ENCODE measurements at regions not wholly inside any gene's neighbourhood (a gene's known extent, or its start where the extent isn't known, plus 50 kb on each side); places are given as distances from the start of the nearest gene placed in this dataset.

- ATAC-seq (peak; percentile 88), DNase-seq (ENCODE audit: low spot score) (peak; percentile 83)
- peaks cover 5% of the 10 kb centered on the region for H3K27me3 Mint-ChIP-seq (ENCODE audit: insufficient read depth, low read depth, poor library complexity)
- peak overlapping the region; percentile 54 for H3K4me2 ChIP-seq
- H3K4me1 ChIP-seq (ENCODE audit: insufficient read depth), result peaks cover 49% of the 10 kb centered on the region
- TF ChIP-seq ZNF331 (CRISPR knock-in tag; IDR thresholded peaks at IDR 0.05; ENCODE audit: low read depth), result no peak
- TF ChIP-seq NANOG (IDR thresholded peaks at IDR 0.05; ENCODE audit: borderline replicate concordance), result peak; percentile 49
- no peak for TF ChIP-seq POLR2AphosphoS5 (IDR thresholded peaks at IDR 0.05; ENCODE audit: low read depth)
- TF ChIP-seq CREB1 (CRISPR knock-in tag; IDR thresholded peaks at IDR 0.05; ENCODE audit: low read depth), result 0 out of 2 replicates have a peak, but pooled peaks have one; percentile 8
- no peak for TF ChIP-seq EZH2phosphoT487 (IDR thresholded peaks at IDR 0.05; ENCODE audit: unreplicated experiment)
- TF ChIP-seq STAT1 (IDR thresholded peaks at IDR 0.05; ENCODE audit: unreplicated experiment), result no peak
- no peak for TF ChIP-seq CTCF (conservative IDR thresholded peaks at IDR 0.05; ENCODE audit: low read depth in 2 of 2)
- TF ChIP-seq JUNB (IDR thresholded peaks at IDR 0.05; ENCODE audit: unreplicated experiment), result no peak
- TF ChIP-seq ETS1 (IDR thresholded peaks at IDR 0.05), result no peak
- no peak for TF ChIP-seq ZNF114 (CRISPR knock-in tag; IDR thresholded peaks at IDR 0.05)
- peaks cover 38% of the 10 kb centered on the region for H3K4me1 Mint-ChIP-seq
- H2AFZ ChIP-seq, result no peak overlapping the region
- H3K36me3 ChIP-seq (ENCODE audit: insufficient read depth), result no peaks in the 10 kb centered on the region
- no peaks in the 10 kb centered on the region for H3K36me3 Mint-ChIP-seq (ENCODE audit: low read depth)
- H3K27ac ChIP-seq (ENCODE audit: low read depth), result peak overlapping the region; percentile 69
- no peaks in the 10 kb centered on the region for H3K27me3 ChIP-seq (ENCODE audit: insufficient read depth)
- H3F3A ChIP-seq (replicated peaks; ENCODE audit: low read depth), result no peaks in the 10 kb centered on the region; the same call in 1 of the 2 replicates
- H3K9me3 Mint-ChIP-seq, result no peaks in the 10 kb centered on the region
- no peaks in the 10 kb centered on the region for H3K9me2 ChIP-seq (ENCODE audit: insufficient read depth)
- H3K79me2 ChIP-seq (replicated peaks; ENCODE audit: insufficient read depth), result no peaks in the 10 kb centered on the region
- H4K20me1 ChIP-seq (replicated peaks; ENCODE audit: insufficient read depth), result no peaks in the 10 kb centered on the region
- H3K27ac Mint-ChIP-seq, result peak overlapping the region; percentile 53; the same call in 1 of the 2 replicates
- H3K4me3 Mint-ChIP-seq, result peak overlapping the region; percentile 52; the same call in 2 of the 3 replicates
- H3K4me3 ChIP-seq, result peak overlapping the region; percentile 4; the same call in 1 of the 2 replicates
Measured at GRCh38 chr12:66061557-66062289, 68.8 kb downstream of the LLPH start.

- no peaks in the 10 kb centered on the region for H3K36me3 ChIP-seq (ENCODE audit: insufficient read depth)
- DNase-seq (ENCODE audit: low spot score), result no peak
- ATAC-seq, result no peak
- no peaks in the 10 kb centered on the region for H3K79me2 ChIP-seq (replicated peaks; ENCODE audit: insufficient read depth)
- H2AFZ ChIP-seq, result no peak overlapping the region
- no peaks in the 10 kb centered on the region for H3K36me3 Mint-ChIP-seq (ENCODE audit: low read depth)
- H3K27ac ChIP-seq (ENCODE audit: low read depth), result no peak overlapping the region
- no peaks in the 10 kb centered on the region; the same call in 1 of the 2 replicates for H3F3A ChIP-seq (replicated peaks; ENCODE audit: low read depth)
- no peaks in the 10 kb centered on the region for H3K9me2 ChIP-seq (ENCODE audit: insufficient read depth)
- no peaks in the 10 kb centered on the region for H4K20me1 ChIP-seq (replicated peaks; ENCODE audit: insufficient read depth)
- no peaks in the 10 kb centered on the region for H3K27me3 ChIP-seq (ENCODE audit: insufficient read depth)
- H3K27me3 Mint-ChIP-seq (ENCODE audit: insufficient read depth, low read depth, poor library complexity), result peaks cover 5% of the 10 kb centered on the region
- no peak overlapping the region for H3K4me3 ChIP-seq
- H3K4me3 Mint-ChIP-seq, result no peak overlapping the region
- no peaks in the 10 kb centered on the region for H3K9me3 Mint-ChIP-seq
- no peak overlapping the region for H3K27ac Mint-ChIP-seq
- peak overlapping the region; percentile 54; the same call in 1 of the 2 replicates for H3K4me2 ChIP-seq
- H3K4me1 ChIP-seq (ENCODE audit: insufficient read depth), result peaks cover 49% of the 10 kb centered on the region
- H3K4me1 Mint-ChIP-seq, result peaks cover 38% of the 10 kb centered on the region
- TF ChIP-seq EZH2phosphoT487 (IDR thresholded peaks at IDR 0.05; ENCODE audit: unreplicated experiment), result no peak
- no peak for TF ChIP-seq ZNF462 (CRISPR knock-in tag; IDR thresholded peaks at IDR 0.05)
- TF ChIP-seq ZNF331 (CRISPR knock-in tag; IDR thresholded peaks at IDR 0.05; ENCODE audit: low read depth), result no peak
- TF ChIP-seq POLR2AphosphoS5 (IDR thresholded peaks at IDR 0.05; ENCODE audit: low read depth), result no peak
- no peak for TF ChIP-seq NANOG (IDR thresholded peaks at IDR 0.05; ENCODE audit: borderline replicate concordance)
Measured at GRCh38 chr12:66061076-66061475, 69.5 kb downstream of the LLPH start.

Data from GM23338 (cell line).